H1 (cell line): ENCODE measurements at regions not wholly inside any gene's neighbourhood (a gene's known extent, or its start where the extent isn't known, plus 50 kb on each side); places are given as distances from the start of the nearest gene placed in this dataset.

Experiments used
- CTCF ChIA-PET: fragments of 300-600 bp; sonication (Branson Sonifier 250); formaldehyde crosslinking; loops from one replicate; lab custom pipeline; 2021; ENCODE audit not compliant: partially characterized antibody; lab: Charles Lee
- POLR2A ChIA-PET: fragments of 300-600 bp; sonication (Branson Sonifier 250); formaldehyde crosslinking; loops from one replicate; lab custom pipeline; 2021; ENCODE audit warnings: inconsistent platforms; ENCODE audit not compliant: partially characterized antibody; lab: Charles Lee
- DNase-seq, 2 experiments: peaks; one replicate each; pipeline versions ENCODE4 v3.0.0 to v3.0.0-alpha.2; 2010 to 2022; ENCODE audit warnings: low spot score in 2 of 2, low read depth in 1 of 2, mixed read lengths in 1 of 2
- FAIRE-seq: peaks from 2 replicates; lab custom pipeline; 2011; peaks lifted over from hg19 to GRCh38; lab: Jason Lieb, UNC
- H2AFZ ChIP-seq: 2 replicates; pipeline ENCODE4 v1.8.1; 2012; ENCODE audit warnings: low read length, inconsistent platforms
- H2AK5ac ChIP-seq: 2 replicates; pipeline ENCODE4 v1.6.1; 2013; ENCODE audit warnings: low read depth, low read length
- H2BK120ac ChIP-seq: replicated peaks from 2 replicates; pipeline ENCODE3; 2013; ENCODE audit warnings: low read depth, low read length, inconsistent platforms
- H2BK12ac ChIP-seq: 2 replicates; pipeline ENCODE4 v1.6.1; 2013; ENCODE audit warnings: low read depth, low read length
- H2BK15ac ChIP-seq: 2 replicates; pipeline ENCODE4 v1.6.1; 2013; ENCODE audit warnings: low read length
- H2BK20ac ChIP-seq: 2 replicates; pipeline ENCODE4 v1.6.1; 2013; ENCODE audit warnings: low read length
- H2BK5ac ChIP-seq: 2 replicates; pipeline ENCODE4 v1.6.1; 2013; ENCODE audit warnings: low read depth, low read length
- H3K14ac ChIP-seq: 2 replicates; pipeline ENCODE4 v1.6.1; 2013; ENCODE audit warnings: inconsistent platforms; ENCODE audit not compliant: insufficient read length
- H3K18ac ChIP-seq: 2 replicates; pipeline ENCODE4 v1.6.1; 2013; ENCODE audit warnings: low read length; ENCODE audit errors: extremely low read depth
- H3K23ac ChIP-seq: 2 replicates; pipeline ENCODE4 v1.6.1; 2013; ENCODE audit warnings: inconsistent platforms; ENCODE audit not compliant: insufficient read length
- H3K23me2 ChIP-seq: 2 replicates; pipeline ENCODE4 v1.6.1; 2013; ENCODE audit warnings: low read depth, low read length
- H3K27ac ChIP-seq: 2 replicates; pipeline ENCODE4 v1.6.1; 2011; ENCODE audit warnings: low read depth, low read length, inconsistent platforms
- H3K27me3 ChIP-seq, 4 experiments: replicated peaks in 1 of 4; 1 replicate in 1 of 4; 2 replicates in 3 of 4; pipeline versions ENCODE4 v1.6.1 to v1.8.1; 2011 to 2013; ENCODE audit warnings: low read length in 3 of 4, mild to moderate bottlenecking in 3 of 4, inconsistent platforms in 2 of 4, mixed read lengths in 2 of 4, moderate library complexity in 1 of 4; ENCODE audit not compliant: control insufficient read depth in 3 of 4, insufficient read depth in 3 of 4; ENCODE audit errors: extremely low read depth in 1 of 4
- H3K36me3 ChIP-seq, 4 experiments: 2 replicates each; pipeline versions ENCODE4 v1.6.1 to v1.8.1; 2011 to 2013; ENCODE audit warnings: mild to moderate bottlenecking in 4 of 4, low read length in 3 of 4, moderate library complexity in 2 of 4, control low read depth in 1 of 4, inconsistent platforms in 1 of 4; ENCODE audit not compliant: insufficient read depth in 4 of 4, control insufficient read depth in 2 of 4
- H3K4ac ChIP-seq: replicated peaks from 2 replicates; pipeline ENCODE3; 2013; ENCODE audit warnings: low read length, low read depth, mixed read lengths, inconsistent platforms; ENCODE audit not compliant: insufficient read length
- H3K4me1 ChIP-seq, 4 experiments: replicated peaks in 1 of 4; 1 replicate in 1 of 4; 2 replicates in 3 of 4; pipeline versions ENCODE4 v1.6.1 to v1.8.1; 2011 to 2013; ENCODE audit warnings: low read length in 3 of 4, inconsistent platforms in 2 of 4, mixed read lengths in 1 of 4; ENCODE audit not compliant: insufficient read depth in 4 of 4, control insufficient read depth in 3 of 4
- H3K4me2 ChIP-seq, 2 experiments: 2 replicates each; pipeline versions ENCODE4 v1.6.1 to v1.8.1; 2011 to 2013; ENCODE audit warnings: low read depth in 2 of 2, low read length in 2 of 2, control low read depth in 1 of 2, inconsistent platforms in 1 of 2, mild to moderate bottlenecking in 1 of 2; ENCODE audit not compliant: insufficient read depth in 1 of 2
- H3K4me3 ChIP-seq, 4 experiments: fragments of 200-600, 300-600 bp in 1 of 4; sonication (generic), shearing (Covaris generic), sonication (Bioruptor Twin) in 1 of 4; 2 replicates each; pipeline versions ENCODE4 v1.5.1 to v1.8.1; 2011 to 2016; ENCODE audit warnings: low read length in 4 of 4, low read depth in 3 of 4, control low read depth in 2 of 4, inconsistent platforms in 2 of 4, mild to moderate bottlenecking in 2 of 4, mixed read lengths in 1 of 4, moderate library complexity in 1 of 4; ENCODE audit not compliant: insufficient read depth in 2 of 4; ENCODE audit errors: extremely low read depth in 1 of 4
- H3K56ac ChIP-seq: replicated peaks from 2 replicates; pipeline ENCODE3; 2013; ENCODE audit warnings: low read depth, mild to moderate bottlenecking, mixed read lengths, low read length, inconsistent platforms; ENCODE audit not compliant: insufficient read length
- H3K79me1 ChIP-seq: 2 replicates; pipeline ENCODE4 v1.6.1; 2013; ENCODE audit warnings: low read depth, low read length, control low read depth
- H3K79me2 ChIP-seq, 2 experiments: 2 replicates each; pipeline versions ENCODE4 v1.6.1 to v1.8.1; 2012 to 2013; ENCODE audit warnings: low read length in 2 of 2, mild to moderate bottlenecking in 2 of 2, inconsistent platforms in 1 of 2; ENCODE audit not compliant: insufficient read depth in 2 of 2, control insufficient read depth in 1 of 2
- H3K9ac ChIP-seq, 4 experiments: replicated peaks in 1 of 4; 1 replicate in 1 of 4; 2 replicates in 3 of 4; pipeline versions ENCODE4 v1.6.1 to v1.8.1; 2011 to 2013; ENCODE audit warnings: low read depth in 3 of 4, low read length in 3 of 4, control low read depth in 2 of 4, mild to moderate bottlenecking in 2 of 4, moderate library complexity in 2 of 4, inconsistent platforms in 1 of 4; ENCODE audit errors: extremely low read depth in 1 of 4
- H3K9me3 ChIP-seq, 2 experiments: 2 replicates each; pipeline versions ENCODE4 v1.6.1 to v1.8.1; 2012 to 2013; ENCODE audit warnings: mild to moderate bottlenecking in 2 of 2, moderate library complexity in 2 of 2, control low read depth in 1 of 2, inconsistent platforms in 1 of 2, low read depth in 1 of 2, low read length in 1 of 2, mixed read lengths in 1 of 2; ENCODE audit not compliant: insufficient read depth in 2 of 2
- H4K20me1 ChIP-seq, 2 experiments: replicated peaks in 1 of 2; 2 replicates each; pipeline versions ENCODE3 to v1.8.1; 2011 to 2013; ENCODE audit warnings: inconsistent platforms in 2 of 2, low read length in 2 of 2, mild to moderate bottlenecking in 1 of 2; ENCODE audit not compliant: insufficient read depth in 2 of 2, control insufficient read depth in 1 of 2
- H4K5ac ChIP-seq: 2 replicates; pipeline ENCODE4 v1.6.1; 2013; ENCODE audit warnings: low read length, low read depth, mixed read lengths, inconsistent platforms; ENCODE audit not compliant: insufficient read length
- H4K8ac ChIP-seq: 2 replicates; pipeline ENCODE4 v1.8.0; 2013; ENCODE audit warnings: mild to moderate bottlenecking, moderate library complexity, low read length, inconsistent platforms; ENCODE audit not compliant: insufficient read depth; ENCODE audit errors: extremely low read depth
- H4K91ac ChIP-seq: replicated peaks from 2 replicates; pipeline ENCODE3; 2013; ENCODE audit warnings: low read length, mixed read lengths, inconsistent platforms; ENCODE audit not compliant: insufficient read length
- BACH1 ChIP-seq: IDR thresholded peaks from 2 replicates; pipeline ENCODE4 v1.6.1; 2012; ENCODE audit warnings: low read length, improper control_type of control experiment
- BCL11A ChIP-seq, 2 experiments: IDR thresholded peaks; one replicate each; pipeline ENCODE4 v1.6.1; 2011; ENCODE audit warnings: low read depth in 2 of 2, low read length in 2 of 2, mild to moderate bottlenecking in 2 of 2
- CTBP2 ChIP-seq: IDR thresholded peaks from 2 replicates; pipeline ENCODE4 v1.7.0; 2011; ENCODE audit warnings: borderline replicate concordance, mild to moderate bottlenecking, moderate library complexity, mixed read lengths, low read length; ENCODE audit not compliant: insufficient read depth, insufficient read length
- FOSL1 ChIP-seq: IDR thresholded peaks from 2 replicates; pipeline ENCODE4 v1.6.1; 2011; ENCODE audit warnings: mild to moderate bottlenecking, low read depth, low read length, moderate library complexity; ENCODE audit not compliant: insufficient read depth
- HDAC2 ChIP-seq, 2 experiments: fragments of 300-600 bp in 1 of 2; sonication (generic) in 1 of 2; IDR thresholded peaks; 2 replicates each; pipeline ENCODE4 v1.6.1; 2011 to 2012; ENCODE audit warnings: low read depth in 2 of 2, low read length in 2 of 2, mild to moderate bottlenecking in 2 of 2, moderate library complexity in 2 of 2, borderline replicate concordance in 1 of 2, inconsistent platforms in 1 of 2
- JUND ChIP-seq: IDR thresholded peaks from 2 replicates; pipeline ENCODE4 v1.6.1; 2011; ENCODE audit warnings: mild to moderate bottlenecking, improper control_type of control experiment, low read length
- KDM1A ChIP-seq: fragments of 200-600, 300-600 bp; sonication (generic); IDR thresholded peaks from 2 replicates; pipeline ENCODE4 v1.7.1; 2016; ENCODE audit warnings: mild to moderate bottlenecking, low read length, borderline replicate concordance
- KDM5A ChIP-seq: fragments of 200-600 bp; IDR thresholded peaks from 2 replicates; pipeline ENCODE4 v1.7.1; 2012; ENCODE audit warnings: mild to moderate bottlenecking, low read length, inconsistent platforms, mixed read lengths
- MAFK ChIP-seq: IDR thresholded peaks from 2 replicates; pipeline ENCODE4 v1.6.1; 2012; ENCODE audit warnings: low read depth, mild to moderate bottlenecking, improper control_type of control experiment, low read length
- SIX5 ChIP-seq: IDR thresholded peaks from 2 replicates; pipeline ENCODE4 v1.6.1; 2011; ENCODE audit warnings: mild to moderate bottlenecking, low read depth, low read length
- SP1 ChIP-seq: IDR thresholded peaks from 2 replicates; pipeline ENCODE4 v1.6.1; 2011; ENCODE audit warnings: low read depth, low read length
- SRF ChIP-seq: IDR thresholded peaks from 2 replicates; pipeline ENCODE4 v1.6.1; 2011; ENCODE audit warnings: mild to moderate bottlenecking, low read depth, low read length, moderate library complexity
- TCF12 ChIP-seq: IDR thresholded peaks from 2 replicates; pipeline ENCODE4 v1.6.1; 2011; ENCODE audit warnings: low read depth, mild to moderate bottlenecking, low read length
- TEAD4 ChIP-seq: IDR thresholded peaks from 2 replicates; pipeline ENCODE4 v1.6.1; 2012; ENCODE audit warnings: low read depth, low read length, inconsistent platforms, mixed read lengths
- WGBS, 2 experiments: shearing (Covaris generic) in 1 of 2; methylation state at CpG; one replicate each; pipeline versions ENCODE4 v1.1.6 to v1.1.7; 2013 to 2015; ENCODE audit warnings: low lambda C conversion rate in 2 of 2, mixed read lengths in 2 of 2, inconsistent platforms in 1 of 2, low coverage in 1 of 2, missing lambda C conversion rate in 1 of 2; ENCODE audit not compliant: insufficient replicate concordance in 2 of 2, insufficient coverage in 1 of 2, insufficient read length in 1 of 2; ENCODE audit errors: extremely low coverage in 1 of 2, missing lambda C conversion rate in 1 of 2; 5-methylcytosine and 5-hydroxymethylcytosine counted together

GRCh38 chr14:84554136-84554535 lies 975.8 kb upstream of the FLRT2 start:
- no peaks in the 10 kb centered on the region for H3K79me1 ChIP-seq
- H3K56ac ChIP-seq = no peak overlapping the region
- POLR2A ChIA-PET = no interaction called here
- H3K79me2 ChIP-seq = no peaks in the 10 kb centered on the region
- H3K14ac ChIP-seq = no peak overlapping the region
- H3K9ac ChIP-seq = no peak overlapping the region
- no peak overlapping the region for H2BK12ac ChIP-seq
- H3K23me2 ChIP-seq = no peaks in the 10 kb centered on the region; the same call in 1 of the 2 replicates
- H3K23ac ChIP-seq = no peak overlapping the region
- H2AFZ ChIP-seq = no peak overlapping the region
- no peak overlapping the region for H3K4ac ChIP-seq
- H3K27me3 ChIP-seq = no peaks in the 10 kb centered on the region
- no peak overlapping the region for H2BK15ac ChIP-seq
- no peak overlapping the region for H3K4me2 ChIP-seq
- no peak overlapping the region for H4K8ac ChIP-seq
- no peak overlapping the region for H2BK5ac ChIP-seq
- H3K27ac ChIP-seq = no peak overlapping the region
- H3K36me3 ChIP-seq = no peaks in the 10 kb centered on the region
- no peak overlapping the region for H4K5ac ChIP-seq
- TF ChIP-seq SIX5 (no peak), BACH1 (no peak), TCF12 (no peak), KDM5A (no peak), JUND (no peak), SRF (no peak), BCL11A (IDR thresholded peaks at IDR 0.05; ENCODE audit: low read depth in 2 of 2, low read length in 2 of 2) (no peak), MAFK (no peak), TEAD4 (no peak), HDAC2 (IDR thresholded peaks at IDR 0.05; ENCODE audit: borderline replicate concordance in 1 of 2, low read depth in 2 of 2, low read length in 2 of 2) (no peak), CTBP2 (no peak), SP1 (no peak), FOSL1 (no peak), KDM1A (no peak)
- TF ChIP-seq, all 59 proteins: peak for 0
- Histone ChIP-seq H3K4me1 (no peaks in the 10 kb centered on the region), H2BK120ac (no peak overlapping the region), H4K91ac (no peak overlapping the region), H3K18ac (no peak overlapping the region), H2AK5ac (no peak overlapping the region), H3K9me3 (no peaks in the 10 kb centered on the region), H2BK20ac (no peak overlapping the region), H3K4me3 (no peak overlapping the region), H4K20me1 (no peaks in the 10 kb centered on the region)
- DNase-seq (no peak), FAIRE-seq (no peak)
- CTCF ChIA-PET = no interaction called here
- whole genome bisulfite sequencing, 2 experiments = 94% methylated on average over 3 of the region's 3 CpGs; no CpG with 5 or more reads in 1 of the 2 experiments
